GM11168 (cell line): ENCODE measurements at regions not wholly inside any gene's neighbourhood (a gene's known extent, or its start where the extent isn't known, plus 50 kb on each side); places are given as distances from the start of the nearest gene placed in this dataset.
"Not testable (repeated sequence)": the region's sequence is repeated elsewhere in the genome, so short reads cannot be mapped to it uniquely, and the experiment has no call there.

Experiments used
- in situ Hi-C: fragments of 300-500 bp; cut with MboI; formaldehyde crosslinking; loops from one replicate; pipeline ENCODE4 v1.12.0; 2022; ENCODE audit warnings: low sequenced_read_pairs; ENCODE audit not compliant: unreplicated experiment

- in situ Hi-C loops, result no loop called here
Measured at GRCh38 chr3:177777699-177778098, 580.4 kb upstream of the TBL1XR1 start.

- in situ Hi-C loops, result no loop called here
Measured at GRCh38 chr3:177778633-177779032, 581.4 kb upstream of the TBL1XR1 start.

DNA sequence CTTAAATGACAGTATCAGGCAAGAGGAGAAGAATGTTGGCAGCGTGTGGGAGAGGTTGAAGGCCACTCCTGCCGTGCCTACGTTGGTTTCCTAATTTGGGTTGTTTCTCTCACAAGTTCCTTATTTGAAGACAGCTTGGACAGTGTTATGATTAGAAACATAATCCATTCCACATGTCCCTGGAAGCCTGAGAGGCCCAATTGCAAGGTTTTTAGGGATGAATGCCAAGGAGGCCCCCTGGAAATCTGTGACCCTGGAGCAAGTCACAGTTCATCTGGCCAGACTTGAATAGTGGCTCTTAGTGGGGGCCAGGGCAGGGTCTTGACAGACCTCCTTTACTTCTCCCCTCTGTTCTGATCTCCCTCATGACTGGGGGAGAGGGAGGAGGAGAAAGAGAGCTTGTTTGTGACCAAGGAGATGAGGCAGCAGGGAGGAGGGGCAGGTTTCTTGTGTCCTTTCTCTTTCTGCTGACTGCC is 584.4 kb upstream of the TBL1XR1 start:
- in situ Hi-C loops, result no loop called here

DNA sequence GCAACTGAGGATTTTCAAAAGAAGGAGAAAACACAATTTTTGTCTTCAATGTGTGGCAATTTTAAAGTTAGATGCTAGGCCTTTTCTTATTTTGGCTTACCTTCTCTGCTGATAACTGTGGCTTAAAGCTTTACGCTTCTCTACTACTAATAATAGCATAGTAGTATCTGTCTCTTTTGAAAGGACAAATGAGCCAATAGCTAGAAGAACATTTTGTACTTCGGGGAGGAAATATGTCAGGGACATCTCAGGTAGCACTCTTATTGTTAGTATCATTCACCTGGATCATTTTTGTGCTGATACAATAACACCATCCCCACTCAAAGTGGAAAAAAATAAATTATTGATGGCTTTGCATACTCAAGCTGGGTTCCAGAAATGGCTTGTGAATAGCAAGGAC is 586.1 kb upstream of the TBL1XR1 start:
- in situ Hi-C loops, result no loop called here

- in situ Hi-C loops, result no loop called here
Measured at GRCh38 chr3:177783767-177784166, 586.5 kb upstream of the TBL1XR1 start.

- in situ Hi-C loops, result no loop called here
Measured at GRCh38 chr3:177787279-177788041, 590.2 kb upstream of the TBL1XR1 start.

DNA sequence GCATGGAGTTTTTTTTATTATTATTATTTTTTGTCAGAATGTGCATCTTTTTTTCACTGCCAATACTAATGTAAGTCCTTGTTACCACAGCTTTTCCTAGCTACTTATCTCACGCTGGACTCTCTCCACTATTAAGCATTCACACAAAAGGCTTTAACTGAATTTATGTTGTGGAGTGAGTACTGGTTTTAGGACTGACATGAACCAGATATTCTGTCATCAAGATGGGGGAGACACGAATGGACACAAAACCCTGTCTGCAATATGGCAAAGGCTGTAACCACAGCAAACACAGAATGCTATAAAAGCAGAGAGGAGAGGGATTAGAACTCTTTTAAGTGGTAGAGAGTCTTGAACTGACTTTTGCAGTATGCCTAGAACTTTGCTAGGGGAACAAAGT is 592.2 kb upstream of the TBL1XR1 start:
- in situ Hi-C loops, result no loop called here

DNA sequence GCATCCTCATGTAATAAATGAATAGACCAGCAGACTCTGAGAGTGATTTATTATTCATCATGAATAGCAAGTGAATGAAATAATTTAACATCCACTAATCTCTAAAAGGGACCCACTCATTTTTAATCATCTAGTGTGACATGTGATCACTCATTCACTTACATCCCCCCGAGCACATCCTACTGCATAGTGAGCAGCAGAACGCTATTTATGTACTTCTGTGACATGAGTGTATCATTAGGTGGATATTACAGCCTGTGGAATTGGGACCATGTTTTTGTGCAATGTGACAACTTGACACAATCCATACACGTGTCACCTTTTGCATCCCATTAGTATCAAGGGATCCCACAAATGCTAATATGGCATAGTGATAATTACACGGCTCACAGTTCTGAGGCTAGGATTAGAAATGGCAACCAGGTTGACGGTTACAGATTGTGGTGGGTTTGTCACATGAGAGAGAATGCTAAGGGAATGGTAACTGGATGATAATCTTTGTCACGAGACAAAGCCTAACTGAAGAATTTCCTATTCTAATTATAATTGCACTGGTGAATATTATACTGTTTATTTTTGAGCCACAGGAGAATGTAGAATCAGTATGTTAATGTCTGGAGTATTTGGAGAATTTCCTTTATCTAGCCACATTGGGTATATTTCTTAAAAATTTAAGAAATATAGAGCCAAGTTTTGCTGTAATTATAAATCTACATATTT is 595.2 kb upstream of the TBL1XR1 start:
- in situ Hi-C loops, result no loop called here

DNA sequence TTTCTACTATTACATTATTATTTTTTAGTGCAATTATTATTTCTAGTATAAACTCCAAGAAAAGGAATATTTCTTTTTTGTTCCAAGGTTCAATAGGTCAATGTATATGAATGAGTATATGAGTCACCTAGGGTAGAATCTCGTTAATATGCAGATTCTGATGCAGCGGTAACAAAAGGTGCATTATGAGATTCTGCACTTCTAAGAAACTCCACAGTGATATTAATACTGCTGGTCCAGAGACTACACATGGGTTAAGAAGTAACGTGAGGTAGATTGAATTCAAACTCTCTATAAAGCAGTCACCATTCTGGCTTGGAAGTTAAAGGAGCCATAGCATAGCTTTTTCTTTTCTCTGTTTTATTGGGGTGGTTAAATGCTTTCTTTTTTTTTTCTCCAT is 596.2 kb upstream of the TBL1XR1 start:
- in situ Hi-C loops, result no loop called here

- in situ Hi-C loops, result no loop called here
Measured at GRCh38 chr3:177795216-177795615, 597.9 kb upstream of the TBL1XR1 start.

- in situ Hi-C loops, result no loop called here
Measured at GRCh38 chr3:177795859-177796258, 598.6 kb upstream of the TBL1XR1 start.

DNA sequence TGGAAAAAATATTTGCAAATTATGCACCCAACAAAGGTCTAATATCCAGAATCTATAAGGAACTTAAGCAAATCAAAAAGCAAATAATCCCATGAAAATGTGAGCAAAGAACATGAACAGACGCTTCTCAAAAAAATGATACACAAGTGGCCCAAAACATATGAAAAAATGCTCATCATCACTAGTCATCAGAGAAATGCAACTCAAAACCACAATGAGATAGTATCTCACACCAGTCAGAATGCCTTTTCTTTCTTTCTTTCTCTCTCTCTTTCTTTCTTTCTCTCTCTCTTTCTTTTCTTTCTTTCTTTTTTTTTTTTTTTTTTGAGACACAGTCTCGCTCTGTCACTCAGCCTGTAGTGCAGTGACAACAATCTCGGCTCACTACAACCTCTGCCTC is 602.9 kb upstream of the TBL1XR1 start:
- in situ Hi-C loops, result not testable (repeated sequence)

DNA sequence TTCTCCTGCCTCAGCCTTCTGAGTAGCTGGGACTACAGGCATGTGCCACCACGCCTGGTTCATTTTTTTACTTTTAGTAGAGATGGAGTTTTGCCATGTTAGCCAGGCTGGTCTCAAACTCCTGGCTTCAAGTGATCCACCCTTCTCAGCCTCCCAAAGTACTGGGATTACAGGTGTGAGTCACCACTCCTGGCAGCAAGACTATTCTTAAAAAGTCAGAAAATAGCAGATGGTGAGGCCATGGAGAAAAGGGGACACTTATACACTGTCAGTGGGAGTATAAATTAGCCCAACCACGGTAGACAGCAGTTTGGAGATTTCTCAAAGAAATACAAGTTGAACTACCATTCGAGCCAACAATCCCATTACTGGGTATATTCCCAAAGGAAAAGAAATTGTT is 603.3 kb upstream of the TBL1XR1 start:
- in situ Hi-C loops, result no loop called here

DNA sequence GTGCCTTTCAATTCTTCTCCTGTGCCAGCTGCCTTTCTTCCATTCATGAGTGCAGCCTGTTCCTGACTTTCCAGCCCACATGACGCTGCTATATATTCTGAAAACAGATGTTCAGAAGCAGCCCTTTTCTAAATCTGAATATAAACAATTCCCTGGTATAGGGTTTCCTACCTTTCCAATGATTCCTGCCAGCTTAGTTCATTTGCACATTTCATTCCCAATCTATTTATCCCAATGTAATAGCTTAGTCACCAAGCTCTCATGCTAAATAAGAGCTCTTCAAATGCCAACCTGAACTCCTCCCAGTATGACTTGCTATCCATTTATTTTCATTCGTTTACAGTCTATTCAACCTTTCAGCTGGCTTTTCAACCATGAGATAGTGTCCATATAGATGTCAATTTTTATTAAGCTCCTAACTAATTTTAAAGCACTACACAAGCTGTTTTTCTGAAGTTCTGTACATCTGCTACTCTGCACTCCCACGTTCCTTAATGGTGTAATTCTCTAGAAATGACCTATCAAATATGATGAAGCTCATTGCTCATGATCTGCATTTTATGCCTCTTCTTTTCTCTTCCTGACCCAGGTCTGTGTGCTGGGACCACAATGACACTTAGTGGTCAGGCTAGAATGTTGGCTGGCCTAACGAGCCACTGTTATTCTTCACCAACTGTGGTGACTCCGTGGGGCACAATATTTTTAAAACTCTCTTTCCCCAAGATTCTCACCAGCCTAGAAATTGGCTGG is 605.0 kb upstream of the TBL1XR1 start:
- in situ Hi-C loops, result no loop called here

- in situ Hi-C loops, result no loop called here
Measured at GRCh38 chr3:177803500-177803899, 606.2 kb upstream of the TBL1XR1 start.

GRCh38 chr3:177804032-177804431 is 606.8 kb upstream of the TBL1XR1 start:
- in situ Hi-C loops, result no loop called here

DNA sequence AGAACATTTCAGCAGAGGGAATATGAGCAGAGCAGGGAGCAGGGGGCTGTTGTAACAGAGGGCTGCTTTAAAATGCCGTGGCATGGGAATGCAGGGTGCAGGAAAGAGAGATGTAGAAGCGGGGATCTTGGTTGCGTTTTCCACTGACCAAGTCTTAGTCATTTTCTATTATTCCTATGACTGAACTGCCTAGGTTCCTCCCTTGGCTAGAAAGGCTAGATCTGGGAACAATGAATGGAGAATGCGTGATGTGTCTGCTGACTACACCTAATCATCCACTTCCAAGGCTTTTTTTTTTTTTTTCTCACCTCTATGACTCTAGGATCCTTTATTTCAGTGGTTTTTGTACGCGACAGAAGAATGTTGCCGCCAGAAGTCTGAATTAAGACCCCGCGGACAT is 607.4 kb upstream of the TBL1XR1 start:
- in situ Hi-C loops, result no loop called here

- in situ Hi-C loops, result no loop called here
Measured at GRCh38 chr3:177807150-177807875, 610.0 kb upstream of the TBL1XR1 start.

- in situ Hi-C loops, result not testable (repeated sequence)
Measured at GRCh38 chr3:177808928-177809478, 611.7 kb upstream of the TBL1XR1 start.

DNA sequence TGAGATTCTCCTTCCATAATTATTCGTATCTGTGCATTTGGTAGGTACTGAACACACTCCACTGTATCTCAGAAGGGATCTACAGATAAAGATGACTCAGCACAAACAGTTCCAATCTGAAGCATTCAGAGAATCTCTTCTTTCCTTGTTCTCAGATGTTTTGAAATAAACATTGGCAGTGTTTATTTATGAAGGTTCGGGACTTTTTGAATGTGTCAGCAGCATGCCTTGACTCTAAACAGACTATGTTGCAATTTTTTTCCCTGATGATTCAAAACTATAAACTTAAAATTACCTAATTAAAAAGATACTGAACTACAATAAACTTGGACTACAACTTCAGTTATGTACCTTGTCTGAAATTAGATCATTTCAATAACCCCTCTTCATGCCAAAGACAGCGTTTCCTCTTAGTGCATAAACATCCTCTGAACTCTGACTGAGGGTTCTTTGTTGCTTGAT is 612.9 kb upstream of the TBL1XR1 start:
- in situ Hi-C loops, result no loop called here
